ENCODE measurements at regions not wholly inside any gene's neighbourhood (a gene's known extent, or its start where the extent isn't known, plus 50 kb on each side); places are given as distances from the start of the nearest gene placed in this dataset.

DNA sequence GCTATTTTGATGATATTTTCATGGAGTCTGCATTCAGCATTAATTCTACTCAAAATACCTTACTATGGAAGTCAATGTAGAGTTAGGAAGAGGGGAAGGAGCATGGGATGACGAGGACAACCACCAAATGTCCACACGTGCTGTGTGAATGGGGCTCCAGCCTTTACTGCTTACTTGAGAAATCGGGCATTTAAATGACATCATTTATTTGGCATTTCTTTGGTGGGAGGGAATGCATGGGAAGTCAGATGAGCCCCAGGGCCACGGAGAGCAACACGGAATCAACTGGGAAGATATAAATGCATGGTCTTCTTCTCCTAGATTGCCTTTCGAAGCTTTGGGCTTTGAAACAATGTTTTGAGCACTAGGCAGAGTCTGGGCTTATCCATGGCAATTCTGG lies 458.5 kb upstream of the KLF4 start:
- no peak for DNase-seq (ENCODE audit: low spot score)

DNA sequence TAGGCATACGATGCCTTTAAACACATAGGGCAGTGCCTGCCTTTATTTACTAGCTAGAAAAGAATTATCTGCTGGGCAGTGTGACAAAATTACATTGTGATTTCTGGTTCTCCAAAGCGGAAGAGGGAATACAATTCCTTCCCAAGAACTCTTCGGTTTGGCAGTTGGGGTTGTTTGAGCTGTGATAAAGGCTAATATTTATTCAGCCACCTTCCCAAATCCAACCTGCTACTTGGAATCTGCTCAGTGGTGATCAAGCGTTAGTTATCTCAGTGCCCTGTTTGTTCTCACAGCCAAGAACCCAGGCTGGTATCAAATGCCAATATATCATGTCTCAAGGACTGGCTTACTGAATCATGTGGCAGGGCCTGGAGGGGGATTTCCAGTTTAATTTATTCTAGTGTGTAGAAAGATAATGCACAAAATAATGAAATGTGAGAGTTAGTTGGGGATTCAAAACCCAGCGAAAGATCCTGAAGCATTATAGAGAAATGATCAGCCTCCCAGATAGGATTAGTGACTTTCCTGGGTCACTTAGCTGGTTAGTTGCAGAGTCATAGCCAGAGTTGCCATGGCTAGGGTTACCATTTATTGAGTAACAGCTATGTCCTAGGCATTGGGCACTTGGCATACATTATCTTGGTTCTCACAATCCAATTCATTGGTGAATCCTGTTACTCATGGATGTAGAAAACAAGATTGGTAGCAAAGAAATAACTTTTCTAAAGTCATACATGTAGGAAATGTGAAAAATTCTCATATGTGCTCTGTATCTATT lies 457.0 kb upstream of the KLF4 start:
- DNase-seq (ENCODE audit: low spot score) = no peak

DNA sequence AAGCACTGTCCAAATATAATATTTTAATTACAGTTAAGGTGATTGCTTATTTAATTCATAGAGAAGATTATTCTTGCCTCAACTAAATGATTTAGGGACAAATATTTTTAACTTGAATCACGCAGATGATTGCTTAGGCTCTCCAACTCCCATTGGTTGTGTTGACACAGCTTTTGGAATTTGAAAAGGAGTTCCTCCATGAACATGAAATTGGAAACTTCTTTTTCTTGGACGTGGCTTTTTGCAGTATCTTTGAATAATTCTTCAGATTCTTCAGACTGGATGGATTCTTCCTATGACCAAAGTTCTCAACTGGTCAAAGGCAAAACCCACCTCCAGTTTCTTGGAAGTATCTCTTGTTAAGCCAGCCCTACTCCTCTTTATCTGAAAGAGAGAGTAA lies 456.4 kb upstream of the KLF4 start:
- DNase-seq (ENCODE audit: low spot score) = no peak

DNA sequence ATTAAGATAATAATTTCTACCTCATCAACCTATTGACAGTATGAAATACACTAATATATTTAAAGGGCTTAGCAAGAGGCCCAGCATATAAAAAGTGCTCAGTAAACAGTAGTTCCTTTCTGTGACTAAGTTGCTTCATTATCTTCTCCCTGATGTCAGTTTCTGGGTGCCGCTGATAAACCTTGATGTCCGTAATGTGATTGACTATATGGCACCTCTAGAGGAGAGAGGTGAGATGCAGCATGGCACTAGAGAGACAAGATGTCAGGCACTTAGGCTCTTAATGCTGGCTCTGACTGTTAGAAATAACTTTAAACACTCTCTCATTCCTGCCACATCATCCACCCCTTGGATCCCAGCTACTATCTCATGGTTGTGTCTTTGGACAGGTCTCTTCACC lies 455.9 kb upstream of the KLF4 start:
- DNase-seq (ENCODE audit: low spot score) = no peak

DNA sequence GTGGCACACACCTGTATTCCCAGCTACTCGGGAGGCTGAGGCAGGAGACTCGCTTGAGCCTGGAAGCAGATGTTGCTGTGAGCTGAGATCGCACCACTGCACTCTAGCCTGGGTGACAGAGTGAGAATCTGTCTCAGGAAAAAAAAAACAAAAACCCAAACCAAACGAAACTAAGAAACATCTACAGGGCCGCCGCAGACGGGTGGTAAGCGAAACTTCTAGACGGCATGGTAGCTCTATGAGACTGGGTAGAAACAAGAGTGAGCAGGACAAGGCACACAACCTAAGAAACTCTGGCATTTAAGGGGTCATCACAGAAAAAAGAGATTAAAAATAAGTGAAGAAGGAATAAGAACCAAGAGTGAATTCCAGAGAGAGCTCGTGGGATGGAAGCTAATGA lies 454.8 kb upstream of the KLF4 start:
- DNase-seq (ENCODE audit: low spot score) = no peak

DNA sequence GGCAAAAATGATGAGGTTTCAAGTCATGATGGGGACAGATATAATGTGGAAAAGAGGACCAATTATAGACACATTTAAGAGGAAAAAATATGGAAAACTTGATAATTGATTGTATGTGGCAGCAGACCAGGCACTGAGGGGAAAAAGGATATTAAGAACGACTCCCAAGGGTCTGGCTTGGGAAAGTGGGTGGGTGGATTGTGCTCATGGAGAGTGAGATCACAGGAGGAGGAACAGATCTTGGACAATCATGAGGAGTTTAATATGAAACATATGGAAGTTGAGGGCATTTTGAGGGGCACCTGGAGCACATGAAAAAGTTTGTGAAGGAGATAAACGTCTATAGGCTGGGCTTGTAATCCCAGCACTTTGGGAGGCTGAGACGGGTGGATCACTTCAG lies 454.3 kb upstream of the KLF4 start:
- no peak for DNase-seq (ENCODE audit: low spot score)

DNA sequence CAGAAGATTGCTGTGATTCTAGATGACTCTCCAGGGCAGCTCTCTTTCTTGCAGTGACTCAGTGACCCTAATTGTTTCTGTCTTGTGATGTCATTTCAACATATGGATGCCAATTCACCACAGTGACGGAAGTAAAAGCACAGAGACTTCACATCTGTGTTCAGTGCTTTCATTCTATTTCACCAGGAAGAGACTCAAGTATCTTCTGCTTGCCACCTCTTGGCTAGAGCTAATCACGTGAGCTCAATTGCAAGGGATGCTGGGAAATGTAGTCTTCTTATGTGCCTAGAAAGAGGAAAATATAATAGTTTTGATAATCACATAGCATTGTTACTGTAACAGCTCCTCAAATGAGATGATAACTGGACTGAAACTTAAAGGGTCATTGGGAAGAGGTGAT lies 453.3 kb upstream of the KLF4 start:
- no peak for DNase-seq (ENCODE audit: low spot score)

DNA sequence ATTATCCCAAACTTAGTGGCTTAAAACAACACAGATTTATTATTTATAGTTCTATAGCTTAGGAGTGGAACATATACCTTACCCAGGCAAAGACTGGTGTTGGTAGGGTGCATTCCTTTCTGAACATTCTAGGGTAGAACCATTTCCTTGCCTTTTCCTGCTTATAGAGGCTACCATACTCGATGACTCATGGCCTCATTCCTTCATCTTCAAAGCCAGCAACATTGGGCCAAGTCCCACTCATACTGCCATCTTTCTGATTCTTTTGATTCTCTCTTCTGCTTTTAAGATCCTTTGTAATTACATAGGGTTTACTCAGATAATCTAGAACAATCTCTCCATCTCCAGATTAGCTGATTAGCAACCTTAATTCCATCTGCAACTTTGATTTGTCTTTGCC lies 452.7 kb upstream of the KLF4 start:
- DNase-seq (ENCODE audit: low spot score) = no peak

DNA sequence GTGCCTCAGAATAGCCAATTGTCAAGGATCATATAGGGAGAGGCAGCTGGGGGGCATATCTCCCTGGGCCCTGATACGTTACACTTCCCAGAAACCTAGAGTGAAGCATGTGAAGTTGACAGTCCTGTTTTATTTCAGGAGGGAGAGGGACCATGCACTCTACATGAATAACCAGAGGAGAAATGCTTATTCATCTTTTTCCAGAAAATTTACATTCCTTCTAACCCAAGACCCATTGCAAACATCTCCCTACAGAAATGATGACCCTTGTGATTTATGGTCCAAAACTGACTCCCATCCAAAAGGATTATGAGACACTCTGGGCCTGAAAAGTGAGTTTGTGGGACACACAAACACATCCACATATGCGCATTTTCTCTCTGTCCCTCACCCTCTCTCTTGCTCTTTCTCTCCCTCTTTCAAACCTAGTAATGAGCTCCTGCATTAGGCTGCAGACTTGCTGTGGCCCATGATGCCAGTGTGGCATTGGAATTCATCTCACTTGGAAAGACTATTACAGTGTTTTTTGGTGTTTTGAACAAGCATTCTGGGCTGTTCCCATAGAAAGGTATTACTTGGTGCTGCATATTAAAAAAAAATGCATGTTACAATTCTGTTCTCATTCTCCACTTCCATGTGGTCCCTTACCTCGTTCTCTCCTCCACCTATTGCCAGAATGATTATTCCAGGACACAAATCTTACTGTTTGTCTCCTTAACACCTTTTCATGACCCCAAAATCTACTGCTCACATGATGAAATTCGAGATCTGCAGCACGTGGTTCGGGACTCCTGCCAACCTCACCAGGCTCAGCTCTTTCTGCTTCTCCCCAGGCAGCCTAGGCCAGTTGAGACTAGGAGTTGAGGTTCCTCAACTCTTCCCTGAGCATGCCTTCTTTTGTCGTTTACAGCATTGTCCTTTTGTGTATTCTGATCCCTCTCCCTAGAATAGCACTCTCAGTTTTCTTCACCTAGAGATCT lies 451.3 kb upstream of the KLF4 start:
- no peak for DNase-seq (ENCODE audit: low spot score)

DNA sequence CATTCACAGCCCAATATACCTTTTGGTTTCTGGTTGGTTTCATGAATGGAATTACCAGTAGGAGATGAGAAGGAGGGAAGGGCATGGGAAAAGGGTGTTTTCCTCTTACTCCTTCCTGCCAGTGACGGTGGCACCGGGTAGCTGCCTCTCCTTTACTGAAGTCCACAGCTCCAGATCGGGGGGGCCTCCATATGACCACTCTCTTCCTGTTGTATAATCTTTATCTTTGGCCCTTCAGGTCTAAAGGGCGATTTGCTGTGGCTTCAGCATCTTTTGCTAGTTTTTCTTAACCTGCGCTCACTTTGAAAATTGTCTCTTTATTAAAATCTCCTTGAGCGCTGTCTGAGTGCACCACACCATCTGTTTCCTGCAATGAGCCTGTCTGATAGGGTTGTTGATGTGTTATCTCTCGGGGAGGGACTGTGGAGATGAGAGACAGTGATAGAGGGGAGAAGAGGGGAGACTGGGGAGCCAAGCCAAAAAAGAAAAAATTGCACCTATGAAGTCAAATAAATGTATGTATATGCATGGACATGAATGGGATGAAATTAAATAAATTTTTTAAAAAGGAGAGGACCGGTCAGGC lies 449.3 kb upstream of the KLF4 start:
- DNase-seq (ENCODE audit: low spot score) = no peak

DNA sequence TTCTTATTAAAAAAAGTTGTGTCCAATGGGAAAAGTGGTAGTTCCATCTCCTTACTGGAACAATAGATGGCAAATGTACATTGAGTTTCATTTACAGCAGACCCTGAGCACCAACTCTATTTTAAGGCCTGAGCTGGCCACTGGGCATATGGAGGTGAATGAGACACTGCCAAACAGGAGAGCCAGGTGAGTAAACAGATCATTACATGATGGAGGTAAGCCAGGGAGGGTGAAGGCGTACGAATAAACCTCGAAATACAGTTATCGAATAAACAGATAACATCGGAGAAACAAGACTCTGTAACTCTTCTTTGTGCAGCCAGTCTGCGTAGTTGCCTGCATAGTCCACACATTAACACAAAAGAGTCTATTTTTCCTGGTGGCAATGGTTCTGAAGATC lies 446.4 kb upstream of the KLF4 start:
- DNase-seq (ENCODE audit: low spot score) = no peak

DNA sequence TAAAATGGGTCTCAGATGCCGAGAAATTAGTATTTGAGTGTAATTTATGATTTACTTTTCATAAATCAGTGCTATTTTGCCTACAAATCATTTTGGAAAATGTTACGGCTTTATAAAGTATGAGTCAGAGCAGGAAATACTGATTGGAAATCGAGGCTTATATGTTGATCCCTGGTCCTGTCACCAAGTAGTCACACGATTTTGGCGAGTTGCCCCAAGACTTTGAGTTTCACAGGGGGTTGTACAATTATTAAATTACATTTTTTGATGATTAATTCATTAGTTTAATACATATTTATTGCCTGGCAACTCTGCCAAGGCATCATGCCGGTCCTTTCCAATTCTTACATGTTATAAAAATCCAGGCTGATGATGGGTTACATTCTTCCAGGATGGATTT lies 443.9 kb upstream of the KLF4 start:
- DNase-seq (ENCODE audit: low spot score) = no peak

DNA sequence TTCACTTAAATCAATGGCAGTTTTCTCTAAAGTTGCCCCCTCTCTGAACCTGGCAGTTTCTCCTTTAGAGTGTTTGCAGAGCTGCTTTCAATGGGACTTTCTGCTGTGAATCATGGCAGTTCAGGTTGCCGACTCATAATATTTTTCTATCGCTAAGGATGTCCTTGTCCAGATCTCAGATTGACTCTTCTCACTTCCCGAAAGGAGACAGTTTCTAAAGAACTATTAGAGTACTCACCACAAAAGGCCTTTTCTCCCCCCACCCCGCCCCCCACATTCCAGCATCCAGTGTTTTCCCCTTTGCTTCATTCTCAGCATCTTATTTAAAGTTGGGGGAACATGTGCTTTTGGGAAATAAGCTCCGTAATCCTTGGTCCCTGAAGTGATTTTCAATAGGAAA lies 443.5 kb upstream of the KLF4 start:
- DNase-seq (ENCODE audit: low spot score) = no peak

DNA sequence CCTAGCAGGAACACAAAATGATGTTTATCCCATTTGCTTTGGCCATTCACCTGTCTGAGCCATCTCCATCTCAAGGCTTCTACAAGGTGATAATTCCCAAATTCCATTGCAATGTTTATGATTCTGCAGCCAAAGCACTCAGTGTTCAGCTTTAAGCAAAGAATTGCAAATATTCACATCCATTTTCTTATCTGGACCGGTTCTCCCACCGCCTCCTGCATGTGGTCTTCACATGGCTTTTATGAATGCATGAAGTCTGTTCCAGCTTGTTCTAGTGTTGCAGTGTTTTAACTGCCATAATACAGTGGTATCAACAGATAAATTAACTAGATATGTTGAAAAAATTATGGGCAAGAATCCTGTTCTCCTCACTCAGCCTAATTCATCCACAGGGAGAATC lies 443.0 kb upstream of the KLF4 start:
- no peak for DNase-seq (ENCODE audit: low spot score)

DNA sequence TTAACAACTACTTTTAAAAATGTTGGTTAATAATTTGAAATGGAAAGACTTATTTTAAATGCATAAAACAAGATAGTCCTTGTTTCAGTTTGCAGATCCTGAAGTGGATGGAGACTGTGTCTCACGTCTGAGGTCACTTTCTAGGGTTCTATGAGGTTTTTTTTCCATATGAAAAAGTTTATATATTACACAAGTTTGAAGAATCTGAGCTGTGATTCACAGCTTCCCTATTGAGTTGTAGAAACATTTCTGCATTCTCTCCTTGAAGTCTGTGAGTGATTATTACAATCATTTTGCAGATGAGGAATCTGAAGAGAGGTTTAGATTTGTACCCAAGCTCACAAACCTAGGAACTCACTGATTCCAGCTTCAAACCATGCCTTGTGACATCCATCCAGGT lies 442.5 kb upstream of the KLF4 start:
- peak; percentile 50 for DNase-seq (ENCODE audit: low spot score)

DNA sequence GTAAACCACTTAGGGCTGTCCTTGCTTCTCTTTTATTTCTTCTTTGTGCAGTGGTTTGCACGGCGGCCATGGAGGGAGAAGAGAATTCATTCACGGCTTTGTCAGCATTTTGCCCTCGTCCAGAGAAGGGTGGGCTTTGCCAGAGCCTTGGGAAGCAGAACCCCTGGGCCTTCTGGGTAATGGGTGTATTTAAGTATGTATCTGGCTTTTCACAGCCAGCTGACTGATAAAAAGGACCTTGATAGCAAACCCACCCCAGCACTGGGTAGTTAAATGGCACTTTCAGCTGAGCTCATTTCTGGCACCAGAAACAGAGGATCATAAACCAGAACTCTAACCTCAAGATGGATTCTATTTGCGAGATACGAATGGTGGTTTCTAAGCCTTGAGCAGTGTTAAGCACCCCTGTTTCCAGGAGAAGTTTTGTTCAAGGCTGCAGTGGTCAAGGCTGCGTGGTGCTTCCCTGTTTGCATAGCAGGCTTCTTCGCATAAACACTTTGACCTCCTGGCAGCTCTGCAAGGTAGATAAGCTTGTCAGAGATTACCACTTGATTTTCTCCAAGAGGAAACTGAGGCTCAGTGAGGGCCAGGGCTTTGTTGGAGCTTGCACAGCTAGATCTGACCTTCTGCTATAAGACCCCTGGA lies 441.6 kb upstream of the KLF4 start:
- DNase-seq (ENCODE audit: low spot score) = no peak

DNA sequence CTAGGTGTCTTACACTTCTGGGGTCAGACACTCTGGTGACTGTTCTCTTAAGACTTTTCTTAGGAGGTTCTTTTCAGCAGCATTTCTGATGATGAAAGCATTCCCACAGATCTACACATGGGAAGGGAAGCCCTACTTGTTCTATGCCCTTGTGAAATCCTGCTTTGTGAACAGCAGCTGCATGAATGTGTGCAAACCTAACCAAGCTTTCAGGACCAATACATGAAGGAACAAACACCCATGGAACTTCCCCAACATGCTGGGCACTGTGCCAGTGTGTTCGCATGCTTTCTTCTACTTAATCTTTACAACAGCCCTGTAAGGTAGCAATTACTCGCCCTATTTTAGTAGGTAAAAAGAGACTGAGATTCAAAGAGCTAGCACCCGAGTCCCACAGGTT lies 439.9 kb upstream of the KLF4 start:
- DNase-seq (ENCODE audit: low spot score) = no peak

DNA sequence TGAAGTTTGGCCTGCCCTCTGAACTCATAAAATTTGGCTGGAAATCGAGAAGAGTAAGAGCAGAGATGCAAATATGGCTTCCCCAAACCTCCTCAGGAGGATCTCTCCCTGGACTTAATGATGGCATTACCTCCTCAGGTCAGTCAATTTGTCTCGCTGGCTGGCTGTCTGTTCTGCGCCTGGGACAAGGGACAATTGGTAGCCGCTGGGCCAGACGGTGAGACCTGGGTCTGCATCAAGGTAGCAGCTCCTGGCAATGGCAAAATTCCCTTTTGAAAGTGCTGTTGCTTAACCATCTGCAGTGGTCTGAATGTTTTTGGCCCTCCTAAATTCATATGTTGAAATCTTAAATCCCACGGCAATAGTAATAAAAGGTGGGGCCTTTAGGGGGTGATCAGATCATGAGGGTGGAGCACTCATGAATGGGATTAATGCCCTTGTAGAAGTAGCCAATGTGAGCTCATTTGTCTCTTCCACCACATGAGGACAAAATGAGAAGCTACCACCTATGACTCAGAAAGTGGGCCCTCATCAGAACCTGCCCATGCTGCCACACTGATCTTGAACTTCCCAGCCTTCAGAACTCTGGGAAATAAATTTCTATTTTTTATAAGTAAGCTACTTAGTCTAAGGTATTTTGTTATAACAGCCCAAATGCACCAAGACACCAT lies 439.3 kb upstream of the KLF4 start:
- no peak for DNase-seq (ENCODE audit: low spot score)

DNA sequence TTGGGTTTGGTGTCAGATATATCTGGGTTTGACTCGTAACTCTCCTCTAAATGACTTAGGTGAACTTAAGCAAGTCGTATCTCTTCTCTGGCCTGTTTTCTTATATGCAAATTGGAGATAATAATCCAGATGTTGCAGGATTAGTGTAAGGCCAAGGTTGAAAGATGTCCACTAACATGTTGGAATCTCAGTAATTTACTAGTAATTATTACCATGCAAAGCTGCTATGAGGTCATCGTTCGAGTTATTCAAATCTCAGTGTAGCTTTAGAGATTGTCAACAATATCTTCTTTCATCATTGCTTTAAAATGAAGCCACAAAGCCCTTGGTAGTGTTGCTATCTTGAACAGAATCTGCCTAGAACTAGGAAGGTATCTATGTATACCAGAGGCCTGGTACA lies 437.7 kb upstream of the KLF4 start:
- no peak for DNase-seq (ENCODE audit: low spot score)

DNA sequence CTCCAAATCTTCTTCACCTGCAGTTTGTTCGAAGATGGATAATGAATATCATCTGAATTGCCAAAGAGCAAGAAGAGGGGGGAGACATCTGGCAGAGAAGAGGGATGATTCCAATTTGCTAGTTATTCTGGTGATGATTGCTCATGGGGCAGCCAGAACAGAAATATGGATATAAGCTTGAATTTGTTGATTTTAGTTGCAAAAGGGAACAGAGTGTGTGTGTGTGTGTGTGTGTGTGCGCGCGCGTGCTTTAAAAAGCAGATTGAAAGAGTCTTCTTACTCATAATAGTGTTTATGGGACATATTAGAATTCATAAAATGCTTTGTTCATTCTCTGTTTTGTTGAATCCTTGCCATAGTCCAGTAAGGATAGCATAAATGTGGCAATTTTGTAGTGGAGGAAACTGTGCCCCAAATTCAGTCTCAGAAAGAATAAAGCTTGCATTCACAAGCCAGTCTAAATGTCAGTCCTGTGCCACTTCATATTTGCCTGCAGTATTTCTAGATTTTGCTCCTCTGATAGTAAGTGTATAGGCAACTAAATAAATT lies 436.3 kb upstream of the KLF4 start:
- no peak for DNase-seq (ENCODE audit: low spot score)

DNA sequence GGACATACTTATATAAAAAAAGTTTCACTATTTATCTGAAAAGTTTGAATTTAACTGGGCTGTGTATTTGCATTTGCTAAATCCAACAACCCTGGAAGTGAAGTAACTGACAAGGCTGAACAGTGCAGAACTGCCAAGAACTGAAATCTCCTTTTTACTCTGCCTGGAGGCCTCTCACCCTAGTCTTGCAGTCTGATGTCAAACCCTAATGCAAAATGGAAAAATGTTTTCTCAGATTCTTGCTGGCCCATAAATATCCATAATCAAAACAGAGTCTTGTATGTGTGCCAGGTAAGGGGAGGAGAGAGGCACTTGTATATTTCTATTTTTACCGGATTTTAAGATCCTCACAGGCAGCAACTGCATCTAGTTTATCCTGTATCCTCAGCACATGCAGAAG lies 432.7 kb upstream of the KLF4 start:
- DNase-seq (ENCODE audit: low spot score) = no peak

DNA sequence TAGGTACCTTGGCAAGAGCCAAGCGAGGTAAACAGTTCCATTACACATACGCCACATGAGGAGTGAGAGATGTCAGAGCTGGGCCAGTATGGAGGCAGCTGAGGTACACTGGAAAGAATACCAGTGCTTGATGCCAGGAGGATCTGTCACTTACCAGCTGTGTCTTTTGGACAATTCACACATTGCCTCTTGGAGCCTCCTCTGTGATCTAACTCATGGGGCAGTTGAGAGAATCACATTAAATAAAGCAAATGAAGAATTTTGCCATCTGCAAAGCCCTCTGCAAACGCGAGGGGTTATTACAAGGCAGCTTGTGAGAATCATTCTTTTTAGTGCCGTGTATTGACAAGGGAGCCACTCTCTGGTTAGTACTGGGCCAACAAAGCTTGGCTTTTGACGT lies 429.7 kb upstream of the KLF4 start:
- DNase-seq (ENCODE audit: low spot score) = no peak
